RWPE2 (cell line): ENCODE measurements at regions not wholly inside any gene's neighbourhood (a gene's known extent, or its start where the extent isn't known, plus 50 kb on each side); places are given as distances from the start of the nearest gene placed in this dataset.

Source experiments
- ATAC-seq: fragments of 200-7000 bp; cut with Tn5 transposase; 3 replicates; pipeline ENCODE4 v1.9.1; 2021; ENCODE audit warnings: low read depth
- DNase-seq: peaks from one replicate; pipeline ENCODE4 v3.0.0-alpha.2; 2020; ENCODE audit warnings: low spot score
- H3K27ac ChIP-seq: fragments of 450-650 bp; 2 replicates; pipeline ENCODE4 v1.5.1; 2017; ENCODE audit warnings: mild to moderate bottlenecking; ENCODE audit not compliant: poor library complexity, severe bottlenecking
- H3K27me3 ChIP-seq: fragments of 250-450 bp; sonication (Bioruptor Pico); 2 replicates; pipeline ENCODE4 v1.5.1; 2021; ENCODE audit warnings: mild to moderate bottlenecking, moderate library complexity; ENCODE audit not compliant: insufficient read depth, poor library complexity, severe bottlenecking
- H3K36me3 ChIP-seq: fragments of 250-450 bp; sonication (Bioruptor Pico); 2 replicates; pipeline ENCODE4 v1.5.1; 2020; ENCODE audit warnings: low read depth, mild to moderate bottlenecking, moderate library complexity
- H3K4me1 ChIP-seq: fragments of 250-450 bp; sonication (Bioruptor Pico); 2 replicates; pipeline ENCODE4 v1.5.1; 2021; ENCODE audit warnings: mild to moderate bottlenecking, moderate library complexity; ENCODE audit not compliant: insufficient read depth, poor library complexity, severe bottlenecking
- H3K4me3 ChIP-seq: fragments of 250-450 bp; sonication (Bioruptor Pico); 2 replicates; pipeline ENCODE4 v1.5.1; 2021; ENCODE audit warnings: mild to moderate bottlenecking, moderate library complexity; ENCODE audit not compliant: severe bottlenecking
- H3K9me3 ChIP-seq: fragments of 250-450 bp; sonication (Bioruptor Pico); 2 replicates; pipeline ENCODE4 v1.5.1; 2021; ENCODE audit warnings: mild to moderate bottlenecking, moderate library complexity; ENCODE audit not compliant: severe bottlenecking
- TF ChIP-seq, protein P1 (sequence below): fragments of 450-650 bp; IDR thresholded peaks from one replicate; pipeline ENCODE4 v1.5.1; 2017; ENCODE audit warnings: mild to moderate bottlenecking, moderate library complexity; ENCODE audit not compliant: poor library complexity, severe bottlenecking

GRCh38 chr2:60400462-60401246 lies 152.8 kb downstream of the BCL11A start:
- Histone ChIP-seq H3K9me3 (no peaks in the 10 kb centered on the region), H3K27me3 (no peaks in the 10 kb centered on the region), H3K4me1 (no peaks in the 10 kb centered on the region), H3K27ac (no peak overlapping the region), H3K36me3 (no peaks in the 10 kb centered on the region), H3K4me3 (no peak overlapping the region)
- ATAC-seq (no peak), DNase-seq (no peak)
- TF ChIP-seq, protein P1, sequence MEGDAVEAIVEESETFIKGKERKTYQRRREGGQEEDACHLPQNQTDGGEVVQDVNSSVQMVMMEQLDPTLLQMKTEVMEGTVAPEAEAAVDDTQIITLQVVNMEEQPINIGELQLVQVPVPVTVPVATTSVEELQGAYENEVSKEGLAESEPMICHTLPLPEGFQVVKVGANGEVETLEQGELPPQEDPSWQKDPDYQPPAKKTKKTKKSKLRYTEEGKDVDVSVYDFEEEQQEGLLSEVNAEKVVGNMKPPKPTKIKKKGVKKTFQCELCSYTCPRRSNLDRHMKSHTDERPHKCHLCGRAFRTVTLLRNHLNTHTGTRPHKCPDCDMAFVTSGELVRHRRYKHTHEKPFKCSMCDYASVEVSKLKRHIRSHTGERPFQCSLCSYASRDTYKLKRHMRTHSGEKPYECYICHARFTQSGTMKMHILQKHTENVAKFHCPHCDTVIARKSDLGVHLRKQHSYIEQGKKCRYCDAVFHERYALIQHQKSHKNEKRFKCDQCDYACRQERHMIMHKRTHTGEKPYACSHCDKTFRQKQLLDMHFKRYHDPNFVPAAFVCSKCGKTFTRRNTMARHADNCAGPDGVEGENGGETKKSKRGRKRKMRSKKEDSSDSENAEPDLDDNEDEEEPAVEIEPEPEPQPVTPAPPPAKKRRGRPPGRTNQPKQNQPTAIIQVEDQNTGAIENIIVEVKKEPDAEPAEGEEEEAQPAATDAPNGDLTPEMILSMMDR, result no peak

DNA sequence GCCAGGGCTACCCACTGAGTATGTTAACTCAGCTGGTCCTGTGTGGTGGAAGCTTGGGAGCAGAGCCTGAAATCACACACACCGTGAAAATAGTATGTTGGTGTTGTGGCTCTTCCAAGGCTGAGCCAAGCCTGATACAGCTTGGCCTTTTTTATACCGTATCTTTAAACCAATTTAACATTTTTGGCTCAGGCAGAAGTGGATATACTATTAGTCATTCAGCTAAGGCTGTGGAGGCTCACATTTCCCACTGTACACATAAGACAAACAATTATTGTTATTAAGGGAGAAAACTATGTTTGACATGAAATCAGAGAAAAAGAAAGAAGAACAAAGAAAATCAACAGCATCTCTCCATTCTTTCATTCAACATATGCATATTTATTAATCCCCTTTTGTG lies 159.0 kb downstream of the BCL11A start:
- Histone ChIP-seq H3K9me3 (no peaks in the 10 kb centered on the region), H3K4me1 (no peaks in the 10 kb centered on the region), H3K36me3 (no peaks in the 10 kb centered on the region), H3K27ac (no peak overlapping the region), H3K4me3 (no peak overlapping the region), H3K27me3 (no peaks in the 10 kb centered on the region)
- DNase-seq (no peak), ATAC-seq (no peak)
- TF ChIP-seq, protein P1, result no peak

GRCh38 chr2:60391649-60392375 lies 161.6 kb downstream of the BCL11A start:
- Histone ChIP-seq H3K36me3 (no peaks in the 10 kb centered on the region), H3K27ac (no peak overlapping the region), H3K27me3 (no peaks in the 10 kb centered on the region), H3K9me3 (no peaks in the 10 kb centered on the region), H3K4me3 (no peak overlapping the region), H3K4me1 (no peaks in the 10 kb centered on the region)
- DNase-seq (no peak), ATAC-seq (no peak)
- TF ChIP-seq, protein P1, result no peak

DNA sequence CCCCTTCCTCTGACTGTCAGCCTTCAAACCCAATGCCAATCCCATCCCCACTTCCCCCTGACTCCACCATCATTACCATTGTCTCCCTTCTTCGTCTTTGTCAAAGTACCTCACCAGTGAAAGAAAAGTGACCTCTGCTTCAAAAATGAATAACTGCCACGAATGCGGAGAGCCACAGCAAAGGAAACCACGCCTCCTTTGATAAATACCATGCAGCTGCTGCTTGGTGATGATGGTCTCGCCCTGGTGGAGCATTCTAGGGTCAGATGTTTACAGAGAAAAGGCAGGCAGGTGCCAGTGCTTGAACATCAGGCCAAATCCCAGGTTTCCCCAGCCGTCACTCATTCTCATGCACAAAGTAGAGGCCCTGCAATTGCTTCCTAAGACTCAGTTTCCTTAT lies 162.2 kb downstream of the BCL11A start:
- no peaks in the 10 kb centered on the region for H3K4me1 ChIP-seq
- no peak overlapping the region for H3K4me3 ChIP-seq
- no peaks in the 10 kb centered on the region for H3K9me3 ChIP-seq
- DNase-seq (no peak), ATAC-seq (no peak)
- H3K36me3 ChIP-seq, result no peaks in the 10 kb centered on the region
- H3K27ac ChIP-seq, result no peak overlapping the region
- no peaks in the 10 kb centered on the region for H3K27me3 ChIP-seq
- TF ChIP-seq, protein P1, result no peak

DNA sequence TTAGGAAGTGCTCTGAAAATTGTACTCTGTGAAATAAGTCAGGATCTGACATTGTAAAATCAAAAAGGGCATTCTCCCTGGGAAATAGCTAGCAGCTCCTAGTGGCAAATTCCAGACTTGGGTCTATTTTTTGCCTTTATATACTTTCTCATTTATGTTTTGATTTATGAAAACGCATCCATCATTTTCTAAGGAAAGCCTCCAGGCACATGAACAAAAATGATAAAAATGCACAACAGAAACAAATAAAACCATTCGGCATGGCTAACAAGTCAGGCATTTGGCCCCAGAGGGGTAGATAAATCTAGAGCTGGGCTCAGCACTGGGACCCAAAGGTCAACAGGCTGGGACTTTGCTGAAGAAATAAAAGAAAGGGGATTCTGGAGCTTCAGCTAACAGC lies 167.0 kb downstream of the BCL11A start:
- Histone ChIP-seq H3K27me3 (no peaks in the 10 kb centered on the region), H3K27ac (no peak overlapping the region), H3K9me3 (no peaks in the 10 kb centered on the region), H3K36me3 (no peaks in the 10 kb centered on the region), H3K4me1 (no peaks in the 10 kb centered on the region), H3K4me3 (no peak overlapping the region)
- ATAC-seq (no peak), DNase-seq (no peak)
- TF ChIP-seq, protein P1, result no peak
